H1 (cell line): ENCODE measurements at regions not wholly inside any gene's neighbourhood (a gene's known extent, or its start where the extent isn't known, plus 50 kb on each side); places are given as distances from the start of the nearest gene placed in this dataset.

Source experiments
- CTCF ChIA-PET: fragments of 300-600 bp; sonication (Branson Sonifier 250); formaldehyde crosslinking; loops from one replicate; lab custom pipeline; 2021; ENCODE audit not compliant: partially characterized antibody; lab: Charles Lee
- POLR2A ChIA-PET: fragments of 300-600 bp; sonication (Branson Sonifier 250); formaldehyde crosslinking; loops from one replicate; lab custom pipeline; 2021; ENCODE audit warnings: inconsistent platforms; ENCODE audit not compliant: partially characterized antibody; lab: Charles Lee
- DNase-seq, 2 experiments: peaks; one replicate each; pipeline versions ENCODE4 v3.0.0 to v3.0.0-alpha.2; 2010 to 2022; ENCODE audit warnings: low spot score in 2 of 2, low read depth in 1 of 2, mixed read lengths in 1 of 2
- FAIRE-seq: peaks from 2 replicates; lab custom pipeline; 2011; peaks lifted over from hg19 to GRCh38; lab: Jason Lieb, UNC
- H2AFZ ChIP-seq: 2 replicates; pipeline ENCODE4 v1.8.1; 2012; ENCODE audit warnings: low read length, inconsistent platforms
- H2AK5ac ChIP-seq: 2 replicates; pipeline ENCODE4 v1.6.1; 2013; ENCODE audit warnings: low read depth, low read length
- H2BK120ac ChIP-seq: replicated peaks from 2 replicates; pipeline ENCODE3; 2013; ENCODE audit warnings: low read depth, low read length, inconsistent platforms
- H2BK12ac ChIP-seq: 2 replicates; pipeline ENCODE4 v1.6.1; 2013; ENCODE audit warnings: low read depth, low read length
- H2BK15ac ChIP-seq: 2 replicates; pipeline ENCODE4 v1.6.1; 2013; ENCODE audit warnings: low read length
- H2BK20ac ChIP-seq: 2 replicates; pipeline ENCODE4 v1.6.1; 2013; ENCODE audit warnings: low read length
- H2BK5ac ChIP-seq: 2 replicates; pipeline ENCODE4 v1.6.1; 2013; ENCODE audit warnings: low read depth, low read length
- H3K14ac ChIP-seq: 2 replicates; pipeline ENCODE4 v1.6.1; 2013; ENCODE audit warnings: inconsistent platforms; ENCODE audit not compliant: insufficient read length
- H3K18ac ChIP-seq: 2 replicates; pipeline ENCODE4 v1.6.1; 2013; ENCODE audit warnings: low read length; ENCODE audit errors: extremely low read depth
- H3K23ac ChIP-seq: 2 replicates; pipeline ENCODE4 v1.6.1; 2013; ENCODE audit warnings: inconsistent platforms; ENCODE audit not compliant: insufficient read length
- H3K23me2 ChIP-seq: 2 replicates; pipeline ENCODE4 v1.6.1; 2013; ENCODE audit warnings: low read depth, low read length
- H3K27ac ChIP-seq: 2 replicates; pipeline ENCODE4 v1.6.1; 2011; ENCODE audit warnings: low read depth, low read length, inconsistent platforms
- H3K27me3 ChIP-seq, 4 experiments: replicated peaks in 1 of 4; 1 replicate in 1 of 4; 2 replicates in 3 of 4; pipeline versions ENCODE4 v1.6.1 to v1.8.1; 2011 to 2013; ENCODE audit warnings: low read length in 3 of 4, mild to moderate bottlenecking in 3 of 4, inconsistent platforms in 2 of 4, mixed read lengths in 2 of 4, moderate library complexity in 1 of 4; ENCODE audit not compliant: control insufficient read depth in 3 of 4, insufficient read depth in 3 of 4; ENCODE audit errors: extremely low read depth in 1 of 4
- H3K36me3 ChIP-seq, 4 experiments: 2 replicates each; pipeline versions ENCODE4 v1.6.1 to v1.8.1; 2011 to 2013; ENCODE audit warnings: mild to moderate bottlenecking in 4 of 4, low read length in 3 of 4, moderate library complexity in 2 of 4, control low read depth in 1 of 4, inconsistent platforms in 1 of 4; ENCODE audit not compliant: insufficient read depth in 4 of 4, control insufficient read depth in 2 of 4
- H3K4ac ChIP-seq: replicated peaks from 2 replicates; pipeline ENCODE3; 2013; ENCODE audit warnings: low read length, low read depth, mixed read lengths, inconsistent platforms; ENCODE audit not compliant: insufficient read length
- H3K4me1 ChIP-seq, 4 experiments: replicated peaks in 1 of 4; 1 replicate in 1 of 4; 2 replicates in 3 of 4; pipeline versions ENCODE4 v1.6.1 to v1.8.1; 2011 to 2013; ENCODE audit warnings: low read length in 3 of 4, inconsistent platforms in 2 of 4, mixed read lengths in 1 of 4; ENCODE audit not compliant: insufficient read depth in 4 of 4, control insufficient read depth in 3 of 4
- H3K4me2 ChIP-seq, 2 experiments: 2 replicates each; pipeline versions ENCODE4 v1.6.1 to v1.8.1; 2011 to 2013; ENCODE audit warnings: low read depth in 2 of 2, low read length in 2 of 2, control low read depth in 1 of 2, inconsistent platforms in 1 of 2, mild to moderate bottlenecking in 1 of 2; ENCODE audit not compliant: insufficient read depth in 1 of 2
- H3K4me3 ChIP-seq, 4 experiments: fragments of 200-600, 300-600 bp in 1 of 4; sonication (generic), shearing (Covaris generic), sonication (Bioruptor Twin) in 1 of 4; 2 replicates each; pipeline versions ENCODE4 v1.5.1 to v1.8.1; 2011 to 2016; ENCODE audit warnings: low read length in 4 of 4, low read depth in 3 of 4, control low read depth in 2 of 4, inconsistent platforms in 2 of 4, mild to moderate bottlenecking in 2 of 4, mixed read lengths in 1 of 4, moderate library complexity in 1 of 4; ENCODE audit not compliant: insufficient read depth in 2 of 4; ENCODE audit errors: extremely low read depth in 1 of 4
- H3K56ac ChIP-seq: replicated peaks from 2 replicates; pipeline ENCODE3; 2013; ENCODE audit warnings: low read depth, mild to moderate bottlenecking, mixed read lengths, low read length, inconsistent platforms; ENCODE audit not compliant: insufficient read length
- H3K79me1 ChIP-seq: 2 replicates; pipeline ENCODE4 v1.6.1; 2013; ENCODE audit warnings: low read depth, low read length, control low read depth
- H3K79me2 ChIP-seq, 2 experiments: 2 replicates each; pipeline versions ENCODE4 v1.6.1 to v1.8.1; 2012 to 2013; ENCODE audit warnings: low read length in 2 of 2, mild to moderate bottlenecking in 2 of 2, inconsistent platforms in 1 of 2; ENCODE audit not compliant: insufficient read depth in 2 of 2, control insufficient read depth in 1 of 2
- H3K9ac ChIP-seq, 4 experiments: replicated peaks in 1 of 4; 1 replicate in 1 of 4; 2 replicates in 3 of 4; pipeline versions ENCODE4 v1.6.1 to v1.8.1; 2011 to 2013; ENCODE audit warnings: low read depth in 3 of 4, low read length in 3 of 4, control low read depth in 2 of 4, mild to moderate bottlenecking in 2 of 4, moderate library complexity in 2 of 4, inconsistent platforms in 1 of 4; ENCODE audit errors: extremely low read depth in 1 of 4
- H3K9me3 ChIP-seq, 2 experiments: 2 replicates each; pipeline versions ENCODE4 v1.6.1 to v1.8.1; 2012 to 2013; ENCODE audit warnings: mild to moderate bottlenecking in 2 of 2, moderate library complexity in 2 of 2, control low read depth in 1 of 2, inconsistent platforms in 1 of 2, low read depth in 1 of 2, low read length in 1 of 2, mixed read lengths in 1 of 2; ENCODE audit not compliant: insufficient read depth in 2 of 2
- H4K20me1 ChIP-seq, 2 experiments: replicated peaks in 1 of 2; 2 replicates each; pipeline versions ENCODE3 to v1.8.1; 2011 to 2013; ENCODE audit warnings: inconsistent platforms in 2 of 2, low read length in 2 of 2, mild to moderate bottlenecking in 1 of 2; ENCODE audit not compliant: insufficient read depth in 2 of 2, control insufficient read depth in 1 of 2
- H4K5ac ChIP-seq: 2 replicates; pipeline ENCODE4 v1.6.1; 2013; ENCODE audit warnings: low read length, low read depth, mixed read lengths, inconsistent platforms; ENCODE audit not compliant: insufficient read length
- H4K8ac ChIP-seq: 2 replicates; pipeline ENCODE4 v1.8.0; 2013; ENCODE audit warnings: mild to moderate bottlenecking, moderate library complexity, low read length, inconsistent platforms; ENCODE audit not compliant: insufficient read depth; ENCODE audit errors: extremely low read depth
- H4K91ac ChIP-seq: replicated peaks from 2 replicates; pipeline ENCODE3; 2013; ENCODE audit warnings: low read length, mixed read lengths, inconsistent platforms; ENCODE audit not compliant: insufficient read length
- CHD2 ChIP-seq: IDR thresholded peaks from 2 replicates; pipeline ENCODE4 v1.6.1; 2012; ENCODE audit warnings: low read length, improper control_type of control experiment
- CTCF ChIP-seq, 3 experiments: IDR thresholded peaks; 1 replicate in 2 of 3; 2 replicates in 1 of 3; pipeline versions ENCODE4 v1.5.1 to v1.6.1; 2011; ENCODE audit warnings: low read length in 3 of 3, mild to moderate bottlenecking in 3 of 3, inconsistent platforms in 2 of 3, low read depth in 1 of 3, moderate library complexity in 1 of 3; ENCODE audit not compliant: insufficient read depth in 1 of 3; ENCODE audit errors: control extremely low read depth in 1 of 3
- EP300 ChIP-seq, 2 experiments: IDR thresholded peaks; 1 replicate in 1 of 2; 2 replicates in 1 of 2; pipeline ENCODE4 v1.6.1; 2011 to 2012; ENCODE audit warnings: low read depth in 2 of 2, low read length in 2 of 2, mild to moderate bottlenecking in 2 of 2, borderline replicate concordance in 1 of 2, inconsistent platforms in 1 of 2, moderate library complexity in 1 of 2
- KDM4A ChIP-seq: IDR thresholded peaks from one replicate; pipeline ENCODE4 v1.7.1; 2012; ENCODE audit warnings: low read depth, mild to moderate bottlenecking, moderate library complexity, low read length, inconsistent platforms; ENCODE audit not compliant: severe bottlenecking
- RBBP5 ChIP-seq: IDR thresholded peaks from 2 replicates; pipeline ENCODE4 v1.7.1; 2012; ENCODE audit warnings: low read depth, mild to moderate bottlenecking, inconsistent platforms, low read length, moderate library complexity, borderline replicate concordance
- RXRA ChIP-seq: IDR thresholded peaks from 2 replicates; pipeline ENCODE4 v1.6.1; 2011; ENCODE audit warnings: low read depth, mild to moderate bottlenecking, low read length, moderate library complexity; ENCODE audit not compliant: insufficient read depth
- SIX5 ChIP-seq: IDR thresholded peaks from 2 replicates; pipeline ENCODE4 v1.6.1; 2011; ENCODE audit warnings: mild to moderate bottlenecking, low read depth, low read length
- SP1 ChIP-seq: IDR thresholded peaks from 2 replicates; pipeline ENCODE4 v1.6.1; 2011; ENCODE audit warnings: low read depth, low read length
- YY1 ChIP-seq: IDR thresholded peaks from 2 replicates; pipeline ENCODE4 v1.6.1; 2011; ENCODE audit warnings: low read depth, mild to moderate bottlenecking, low read length
- WGBS, 2 experiments: shearing (Covaris generic) in 1 of 2; methylation state at CpG; one replicate each; pipeline versions ENCODE4 v1.1.6 to v1.1.7; 2013 to 2015; ENCODE audit warnings: low lambda C conversion rate in 2 of 2, mixed read lengths in 2 of 2, inconsistent platforms in 1 of 2, low coverage in 1 of 2, missing lambda C conversion rate in 1 of 2; ENCODE audit not compliant: insufficient replicate concordance in 2 of 2, insufficient coverage in 1 of 2, insufficient read length in 1 of 2; ENCODE audit errors: extremely low coverage in 1 of 2, missing lambda C conversion rate in 1 of 2; 5-methylcytosine and 5-hydroxymethylcytosine counted together

DNA sequence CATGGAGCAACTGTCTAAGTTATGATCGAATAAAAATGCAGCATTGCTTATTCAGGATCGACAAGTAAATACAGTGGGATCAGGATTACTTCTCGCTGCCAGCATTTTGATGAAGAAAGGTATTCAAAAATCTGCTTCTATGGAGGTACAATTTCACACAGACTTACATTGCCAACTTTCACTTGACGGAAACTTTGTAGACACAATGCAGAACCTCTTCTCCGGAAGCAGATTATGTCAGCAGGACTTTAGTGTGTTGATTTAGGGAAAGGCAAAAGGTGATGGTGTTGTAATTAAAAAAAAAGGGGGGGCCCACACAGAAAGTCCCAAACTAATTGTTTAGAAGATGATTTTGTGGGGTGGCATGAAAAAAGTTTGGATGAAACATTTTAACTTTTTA, 462.4 kb upstream of the KLF6 start:
- Histone ChIP-seq H2BK20ac (no peak overlapping the region), H3K27ac (no peak overlapping the region), H2BK12ac (no peak overlapping the region), H3K4me2 (no peak overlapping the region), H4K8ac (no peak overlapping the region), H4K5ac (no peak overlapping the region), H3K79me2 (no peaks in the 10 kb centered on the region), H3K18ac (no peak overlapping the region), H3K4me3 (no peak overlapping the region), H2AFZ (no peak overlapping the region; the same call in 1 of the 2 replicates), H3K56ac (no peak overlapping the region), H3K14ac (no peak overlapping the region), H3K9ac (no peak overlapping the region), H3K9me3 (no peaks in the 10 kb centered on the region), H3K36me3 (no peaks in the 10 kb centered on the region), H4K20me1 (no peaks in the 10 kb centered on the region), H3K27me3 (no peaks in the 10 kb centered on the region), H2AK5ac (no peak overlapping the region), H2BK5ac (no peak overlapping the region), H3K4ac (no peak overlapping the region), H4K91ac (no peak overlapping the region), H2BK120ac (no peak overlapping the region), H3K79me1 (no peaks in the 10 kb centered on the region), H3K23ac (no peak overlapping the region), H3K4me1 (no peaks in the 10 kb centered on the region), H2BK15ac (no peak overlapping the region), H3K23me2 (no peaks in the 10 kb centered on the region; the same call in 1 of the 2 replicates)
- no peak for DNase-seq
- no peak for FAIRE-seq
- WGBS, 2 experiments, result 92% methylated on average over 5 of the region's 5 CpGs; no CpG with 5 or more reads in 1 of the 2 experiments
- ChIA-PET POLR2A (no interaction called here), CTCF (interaction anchor here (1.0 kb wide), 1 partner anchor 16 kb away, joined by 3 read pairs; no protein-coding TSS in a partner anchor)
- TF ChIP-seq YY1, result no peak
- TF ChIP-seq RBBP5, result no peak
- no peak for TF ChIP-seq SIX5
- no peak for TF ChIP-seq RXRA
- no peak for TF ChIP-seq SP1
- no peak for TF ChIP-seq EP300 (IDR thresholded peaks at IDR 0.05; ENCODE audit: borderline replicate concordance in 1 of 2, low read depth in 2 of 2, low read length in 2 of 2)
- no peak for TF ChIP-seq KDM4A
- no peak for TF ChIP-seq CTCF (IDR thresholded peaks at IDR 0.05; ENCODE audit: control extremely low read depth in 1 of 3, insufficient read depth in 1 of 3, low read depth in 1 of 3, low read length in 3 of 3)
- TF ChIP-seq CHD2, result no peak
